ENCODE measurements at regions not wholly inside any gene's neighbourhood (a gene's known extent, or its start where the extent isn't known, plus 50 kb on each side); places are given as distances from the start of the nearest gene placed in this dataset.

DNA sequence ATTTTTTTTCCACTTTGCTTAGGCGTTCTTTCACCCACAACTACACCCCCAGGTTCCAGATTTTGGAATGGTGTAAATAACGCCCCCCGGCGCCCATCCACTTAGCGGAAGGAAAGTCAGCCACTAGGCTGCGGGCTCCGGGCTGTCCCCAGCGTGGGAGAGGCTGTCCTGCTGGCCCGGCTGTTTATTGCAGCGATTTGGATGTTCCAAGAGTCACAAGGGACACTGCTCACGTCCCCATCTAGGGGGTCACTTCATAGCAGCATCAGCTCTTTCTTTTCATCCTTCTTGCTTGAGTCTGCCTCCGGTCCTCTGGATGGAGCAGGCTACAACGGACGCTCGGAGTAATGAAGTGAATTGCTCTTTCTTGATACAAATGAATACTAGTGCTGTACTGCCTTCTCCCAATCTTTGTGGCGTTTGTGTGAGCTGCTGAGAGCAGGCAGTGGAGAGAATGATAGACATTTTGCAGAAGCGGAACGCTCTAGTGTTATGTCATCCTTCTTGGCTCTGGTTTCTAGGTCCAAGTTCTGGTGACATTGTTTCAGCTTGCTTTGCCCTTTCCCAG is 50.7 kb upstream of the PAIP2B start:
- no peak for TF ChIP-seq BACH1 (IDR thresholded peaks at IDR 0.05; ENCODE audit: borderline replicate concordance)
- no peak for TF ChIP-seq RELA (IDR thresholded peaks at IDR 0.05; ENCODE audit: borderline replicate concordance, partially characterized antibody)
- no peak for TF ChIP-seq SIN3A (IDR thresholded peaks at IDR 0.05; ENCODE audit: low read depth, low read length)
- no peak for TF ChIP-seq RFX5 (IDR thresholded peaks at IDR 0.05; ENCODE audit: low read depth, low read length)
- TF ChIP-seq CTCF (IDR thresholded peaks at IDR 0.05 in 2 of 3, conservative IDR thresholded peaks at IDR 0.05 in 1 of 3; ENCODE audit: control insufficient read depth in 2 of 3, extremely low read depth in 1 of 3, insufficient read depth in 1 of 3, low read depth in 3 of 3, low read length in 3 of 3), result peak; percentile 15 to 42 (median 22); a peak in 3 of 6 replicates
- no peak for TF ChIP-seq PBX3 (IDR thresholded peaks at IDR 0.05; ENCODE audit: insufficient replicate concordance, low read depth, low read length)
- TF ChIP-seq CEBPB (IDR thresholded peaks at IDR 0.05; ENCODE audit: borderline replicate concordance in 1 of 2, low read depth in 2 of 2, low read length in 2 of 2), result no peak
- TF ChIP-seq REST (IDR thresholded peaks at IDR 0.05; ENCODE audit: low read depth, low read length), result no peak
- no peak for TF ChIP-seq BCL11A (IDR thresholded peaks at IDR 0.05; ENCODE audit: low read depth, low read length)
- no peak for TF ChIP-seq TCF12 (IDR thresholded peaks at IDR 0.05; ENCODE audit: low read depth, low read length)

Measured in GM12878 (cell line).